ENCODE measurements at regions not wholly inside any gene's neighbourhood (a gene's known extent, or its start where the extent isn't known, plus 50 kb on each side); places are given as distances from the start of the nearest gene placed in this dataset.

GRCh38 chr3:104635872-104636580 is 730.7 kb upstream of the ALCAM start:
- H3K9me3 ChIP-seq (replicated peaks; ENCODE audit: insufficient read depth, low read length) = no peaks in the 10 kb centered on the region
- no peaks in the 10 kb centered on the region for H3K27me3 ChIP-seq (replicated peaks; ENCODE audit: insufficient read depth, low read length)
- DNase-seq = no peak
- H3K9me2 ChIP-seq (replicated peaks; ENCODE audit: insufficient read depth, low read length) = no peaks in the 10 kb centered on the region
- no peak overlapping the region for H3K9ac ChIP-seq (ENCODE audit: low read length)
- H3K4me2 ChIP-seq (ENCODE audit: low read depth, low read length) = no peak overlapping the region
- no peaks in the 10 kb centered on the region for H4K20me1 ChIP-seq (ENCODE audit: insufficient read depth, low read length)
- TF ChIP-seq EZH2phosphoT487 (IDR thresholded peaks at IDR 0.05; ENCODE audit: low read length) = no peak
- no peak for TF ChIP-seq EZH2 (optimal IDR thresholded peaks at IDR 0.05; ENCODE audit: low read depth, low read length)
- TF ChIP-seq CTCF (IDR thresholded peaks at IDR 0.05; ENCODE audit: low read length) = no peak
- no peaks in the 10 kb centered on the region for H3K79me2 ChIP-seq (ENCODE audit: low read length)
- H3K4me1 ChIP-seq (ENCODE audit: low read length) = no peaks in the 10 kb centered on the region
- H3F3A ChIP-seq (ENCODE audit: insufficient read depth, low read length) = no peaks in the 10 kb centered on the region
- no peaks in the 10 kb centered on the region for H3K36me3 ChIP-seq (replicated peaks; ENCODE audit: insufficient read depth, low read length)
- H3K27ac ChIP-seq (ENCODE audit: low read length) = no peak overlapping the region
- no peak overlapping the region for H3K4me3 ChIP-seq (ENCODE audit: low read length)
- H2AFZ ChIP-seq (ENCODE audit: low read length) = no peak overlapping the region

GRCh38 chr3:104642827-104643226 is 723.9 kb upstream of the ALCAM start:
- H3K36me3 ChIP-seq (replicated peaks; ENCODE audit: insufficient read depth, low read length) = no peaks in the 10 kb centered on the region
- no peaks in the 10 kb centered on the region for H3K9me3 ChIP-seq (replicated peaks; ENCODE audit: insufficient read depth, low read length)
- no peak for DNase-seq
- TF ChIP-seq EZH2phosphoT487 (IDR thresholded peaks at IDR 0.05; ENCODE audit: low read length) (no peak), EZH2 (optimal IDR thresholded peaks at IDR 0.05; ENCODE audit: low read depth, low read length) (no peak), CTCF (IDR thresholded peaks at IDR 0.05; ENCODE audit: low read length) (no peak)
- no peak overlapping the region for H3K9ac ChIP-seq (ENCODE audit: low read length)
- no peak overlapping the region for H3K4me3 ChIP-seq (ENCODE audit: low read length)
- H3K27ac ChIP-seq (ENCODE audit: low read length) = no peak overlapping the region
- no peak overlapping the region for H2AFZ ChIP-seq (ENCODE audit: low read length)
- no peaks in the 10 kb centered on the region for H3K27me3 ChIP-seq (replicated peaks; ENCODE audit: insufficient read depth, low read length)
- no peaks in the 10 kb centered on the region for H3K9me2 ChIP-seq (replicated peaks; ENCODE audit: insufficient read depth, low read length)
- H3K4me2 ChIP-seq (ENCODE audit: low read depth, low read length) = no peak overlapping the region
- H3K79me2 ChIP-seq (ENCODE audit: low read length) = no peaks in the 10 kb centered on the region
- H4K20me1 ChIP-seq (ENCODE audit: insufficient read depth, low read length) = no peaks in the 10 kb centered on the region
- no peaks in the 10 kb centered on the region for H3K4me1 ChIP-seq (ENCODE audit: low read length)
- no peaks in the 10 kb centered on the region for H3F3A ChIP-seq (ENCODE audit: insufficient read depth, low read length)

- no peak for TF ChIP-seq CTCF (IDR thresholded peaks at IDR 0.05; ENCODE audit: low read length)
- no peak for TF ChIP-seq EZH2 (optimal IDR thresholded peaks at IDR 0.05; ENCODE audit: low read depth, low read length)
- TF ChIP-seq EZH2phosphoT487 (IDR thresholded peaks at IDR 0.05; ENCODE audit: low read length) = no peak
These were observed 720.5 kb upstream of the ALCAM start for GRCh38 chr3:104646196-104646595.

More at GRCh38 chr3:104646196-104646595, 720.5 kb upstream of the ALCAM start:
- no peak overlapping the region for H3K4me2 ChIP-seq (ENCODE audit: low read depth, low read length)
- H3F3A ChIP-seq (ENCODE audit: insufficient read depth, low read length) = no peaks in the 10 kb centered on the region
- H3K4me1 ChIP-seq (ENCODE audit: low read length) = no peaks in the 10 kb centered on the region
- H3K9me3 ChIP-seq (replicated peaks; ENCODE audit: insufficient read depth, low read length) = no peaks in the 10 kb centered on the region
- H4K20me1 ChIP-seq (ENCODE audit: insufficient read depth, low read length) = no peaks in the 10 kb centered on the region
- DNase-seq = no peak
- H3K27me3 ChIP-seq (replicated peaks; ENCODE audit: insufficient read depth, low read length) = no peaks in the 10 kb centered on the region
- no peak overlapping the region for H3K27ac ChIP-seq (ENCODE audit: low read length)
- H3K4me3 ChIP-seq (ENCODE audit: low read length) = no peak overlapping the region
- H3K9ac ChIP-seq (ENCODE audit: low read length) = no peak overlapping the region
- H2AFZ ChIP-seq (ENCODE audit: low read length) = no peak overlapping the region
- no peaks in the 10 kb centered on the region for H3K36me3 ChIP-seq (replicated peaks; ENCODE audit: insufficient read depth, low read length)
- no peaks in the 10 kb centered on the region for H3K79me2 ChIP-seq (ENCODE audit: low read length)
- H3K9me2 ChIP-seq (replicated peaks; ENCODE audit: insufficient read depth, low read length) = no peaks in the 10 kb centered on the region

Data from MM.1S (cell line).